HFFc6 (cell line): ENCODE measurements at regions not wholly inside any gene's neighbourhood (a gene's known extent, or its start where the extent isn't known, plus 50 kb on each side); places are given as distances from the start of the nearest gene placed in this dataset.
A peak's percentile ranks its signal among the peaks of the same experiment; 100 is the strongest.
"Not testable (repeated sequence)": the region's sequence is repeated elsewhere in the genome, so short reads cannot be mapped to it uniquely, and the experiment has no call there.

ENCODE experiments used
- DNase-seq: peaks from one replicate; pipeline ENCODE4 v3.0.0-alpha.2; 2018
- H3K27ac Mint-ChIP-seq: 2 replicates; pipeline ENCODE4 v1.8.0; 2020; ENCODE audit warnings: mild to moderate bottlenecking, mixed read lengths
- H3K27me3 Mint-ChIP-seq: 2 replicates; pipeline ENCODE4 v1.8.0; 2021; ENCODE audit warnings: mild to moderate bottlenecking, moderate library complexity, mixed read lengths; ENCODE audit not compliant: insufficient read depth
- H3K36me3 Mint-ChIP-seq: 2 replicates; pipeline ENCODE4 v1.8.0; 2021; ENCODE audit warnings: low read depth, mixed read lengths
- H3K4me1 Mint-ChIP-seq: 2 replicates; pipeline ENCODE4 v1.8.0; 2020; ENCODE audit warnings: low read depth, mixed read lengths
- H3K4me3 Mint-ChIP-seq: 2 replicates; pipeline ENCODE4 v1.8.0; 2020; ENCODE audit warnings: mild to moderate bottlenecking, moderate library complexity, mixed read lengths
- H3K9me3 Mint-ChIP-seq: 2 replicates; pipeline ENCODE4 v1.8.0; 2020; ENCODE audit warnings: mild to moderate bottlenecking, mixed read lengths

DNA sequence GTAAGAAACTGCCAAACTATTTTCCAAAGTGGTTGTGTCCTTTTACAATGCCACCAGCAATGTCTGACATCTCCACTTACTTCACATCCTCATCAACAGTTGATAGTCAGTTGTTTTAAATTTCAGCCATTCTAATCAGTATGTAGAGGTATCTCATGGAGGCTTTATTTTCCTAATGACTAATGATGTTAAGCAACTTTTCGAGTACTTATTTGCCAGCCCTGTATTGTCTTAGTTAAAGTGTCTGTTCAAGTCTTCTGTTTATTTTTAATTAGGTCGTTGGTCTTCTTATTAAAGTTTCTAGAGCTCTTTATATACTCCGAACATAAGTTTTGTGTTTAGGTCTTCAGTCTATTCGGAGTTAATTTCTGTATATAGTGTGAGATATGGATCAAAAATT lies 54.9 kb upstream of the NBPF12 start:
- not testable (repeated sequence) for H3K27ac Mint-ChIP-seq

DNA sequence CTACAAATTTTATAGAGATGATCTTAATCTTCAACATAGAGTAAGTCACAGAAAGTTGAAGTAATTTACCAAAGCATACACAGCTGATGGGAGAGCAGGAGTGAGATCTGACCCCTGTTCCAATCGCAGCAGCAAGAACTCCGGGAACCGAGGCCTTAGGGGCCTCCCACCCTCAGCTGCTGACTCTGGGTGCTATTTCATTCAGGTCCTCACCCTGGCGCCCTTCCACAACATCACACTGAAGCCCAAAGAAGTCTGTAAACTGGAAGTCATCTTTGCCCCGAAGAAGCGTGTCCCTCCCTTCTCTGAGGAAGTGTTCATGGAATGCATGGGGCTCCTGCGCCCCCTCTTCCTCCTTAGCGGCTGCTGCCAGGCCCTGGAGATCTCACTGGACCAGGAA lies 57.0 kb upstream of the NBPF12 start:
- not testable (repeated sequence) for H3K9me3 Mint-ChIP-seq, DNase-seq, H3K27me3 Mint-ChIP-seq, H3K27ac Mint-ChIP-seq, H3K36me3 Mint-ChIP-seq, H3K4me3 Mint-ChIP-seq, H3K4me1 Mint-ChIP-seq

More for the DNA sequence above, 54.9 kb upstream of the NBPF12 start:
- not testable (repeated sequence) for H3K4me1 Mint-ChIP-seq, H3K9me3 Mint-ChIP-seq, H3K4me3 Mint-ChIP-seq, DNase-seq, H3K27me3 Mint-ChIP-seq, H3K36me3 Mint-ChIP-seq

DNA sequence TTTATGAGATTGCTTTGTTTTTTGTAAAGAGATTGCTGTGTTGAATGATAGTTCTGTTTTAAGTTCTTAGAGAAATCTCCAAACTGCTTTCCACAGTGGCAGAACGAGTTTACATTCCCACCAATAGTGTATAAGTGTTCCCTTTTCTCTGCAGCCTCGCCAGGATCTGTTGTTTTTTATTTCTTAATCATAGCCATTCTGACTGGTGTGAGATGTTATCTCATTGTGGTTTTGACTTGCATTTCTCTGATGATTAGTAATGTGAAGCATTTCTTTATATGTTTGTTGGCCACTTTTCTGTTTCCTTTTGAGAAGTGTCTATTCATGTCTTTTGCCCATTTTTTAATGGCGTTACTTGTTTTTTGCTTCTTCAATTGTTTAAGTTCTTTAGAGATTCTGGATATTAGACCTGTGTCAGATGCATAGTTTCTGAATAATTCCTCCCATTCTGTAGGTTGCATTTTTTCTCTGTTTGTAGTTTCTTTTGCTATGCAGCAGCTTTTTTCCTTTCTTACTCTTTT lies 74.3 kb upstream of the NBPF12 start:
- peak; percentile 41 for DNase-seq
- not testable (repeated sequence) for H3K36me3 Mint-ChIP-seq

DNA sequence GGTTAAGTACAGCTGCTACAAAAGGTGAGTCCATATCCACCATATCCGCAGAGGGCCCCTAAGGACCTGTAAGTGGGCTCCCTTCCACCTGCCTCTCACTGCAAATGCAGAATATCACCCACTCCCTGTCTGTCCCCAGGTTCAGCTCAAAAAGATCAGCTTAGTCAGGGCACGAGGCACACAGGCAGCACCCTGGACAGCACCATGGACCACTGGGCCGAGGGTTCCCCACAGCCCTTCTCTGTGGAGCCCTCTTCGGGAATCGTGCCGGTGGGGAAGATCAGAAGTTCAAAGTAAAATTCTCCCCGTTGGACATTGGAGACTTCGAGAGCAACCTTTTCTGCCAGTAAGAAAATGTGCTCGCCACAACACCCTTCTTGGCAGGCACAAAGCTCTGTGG lies 85.0 kb upstream of the NBPF12 start:
- H3K27ac Mint-ChIP-seq, H3K4me1 Mint-ChIP-seq, H3K4me3 Mint-ChIP-seq, DNase-seq, H3K27me3 Mint-ChIP-seq, H3K9me3 Mint-ChIP-seq, H3K36me3 Mint-ChIP-seq: not testable (repeated sequence)

More for the DNA sequence above, 74.3 kb upstream of the NBPF12 start:
- H3K9me3 Mint-ChIP-seq, H3K4me3 Mint-ChIP-seq, H3K4me1 Mint-ChIP-seq, H3K27me3 Mint-ChIP-seq, H3K27ac Mint-ChIP-seq: not testable (repeated sequence)

DNA sequence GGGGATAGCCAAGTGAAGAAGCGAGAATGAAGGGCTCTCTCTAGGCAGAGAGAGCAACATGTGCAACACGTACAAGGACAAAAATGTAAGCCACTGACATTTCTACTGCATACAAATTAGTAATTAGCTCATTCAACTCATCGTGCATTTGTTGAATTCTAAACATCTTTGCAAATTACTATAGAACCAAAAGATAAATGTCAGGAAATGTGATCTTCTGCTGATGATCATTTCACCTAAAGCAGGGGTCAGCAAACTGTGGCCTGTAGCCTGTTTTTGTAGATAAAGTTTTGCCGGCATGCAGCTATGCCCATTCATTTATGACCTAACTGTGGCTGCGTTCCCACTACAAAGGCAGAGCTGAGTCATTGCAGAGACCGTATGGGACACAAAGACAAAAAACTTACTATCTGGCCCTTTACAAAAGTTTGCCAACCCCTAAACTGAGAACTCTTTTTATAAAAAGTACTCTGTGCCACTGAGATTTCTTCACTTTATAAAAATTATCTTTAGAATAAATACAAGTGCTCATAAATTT lies 87.7 kb upstream of the NBPF12 start:
- H3K4me1 Mint-ChIP-seq, H3K27ac Mint-ChIP-seq, H3K9me3 Mint-ChIP-seq, H3K4me3 Mint-ChIP-seq, H3K27me3 Mint-ChIP-seq, H3K36me3 Mint-ChIP-seq, DNase-seq: not testable (repeated sequence)

DNA sequence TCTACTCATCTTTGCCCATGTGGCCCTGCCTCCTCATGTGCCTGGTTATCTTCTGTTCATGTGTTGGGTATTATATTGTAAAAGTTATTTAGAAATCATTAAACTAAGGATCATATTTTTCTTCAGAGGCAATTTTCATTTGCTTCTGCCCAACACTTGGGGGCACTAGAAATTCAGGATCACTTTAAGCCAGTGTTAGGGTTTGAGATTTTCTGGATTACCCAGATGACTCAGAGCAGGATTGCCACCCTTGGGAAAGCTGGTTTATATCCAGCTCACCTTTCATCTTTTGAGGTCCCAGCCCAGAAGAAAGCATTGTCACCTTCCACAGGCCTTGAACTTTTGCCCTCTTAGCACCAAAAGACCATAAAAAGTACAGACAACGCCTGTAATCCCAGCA lies 99.4 kb upstream of the NBPF12 start:
- not testable (repeated sequence) for H3K36me3 Mint-ChIP-seq, H3K9me3 Mint-ChIP-seq, H3K27me3 Mint-ChIP-seq, DNase-seq, H3K4me1 Mint-ChIP-seq, H3K27ac Mint-ChIP-seq, H3K4me3 Mint-ChIP-seq

DNA sequence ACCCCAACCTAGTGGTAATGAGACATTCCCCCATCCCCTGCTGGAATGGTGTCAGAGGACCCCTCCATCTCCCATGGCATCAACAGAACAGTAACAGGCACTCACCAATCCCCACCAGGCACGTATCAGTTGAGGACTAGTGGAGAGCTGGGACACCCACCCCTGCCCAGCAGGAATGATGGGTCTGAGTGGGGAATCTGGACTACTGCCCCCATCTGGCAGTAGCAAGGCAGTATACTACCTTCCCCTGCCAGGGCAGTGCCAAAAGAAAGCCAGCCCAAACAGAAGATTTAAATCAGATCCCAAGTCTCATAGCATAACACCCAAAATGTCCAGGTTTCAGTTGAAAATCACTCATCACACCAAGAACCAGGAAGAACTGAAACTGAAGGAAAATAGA lies 111.2 kb upstream of the NBPF12 start:
- not testable (repeated sequence) for H3K4me3 Mint-ChIP-seq, H3K27ac Mint-ChIP-seq, H3K4me1 Mint-ChIP-seq, H3K36me3 Mint-ChIP-seq, H3K9me3 Mint-ChIP-seq, DNase-seq, H3K27me3 Mint-ChIP-seq

DNA sequence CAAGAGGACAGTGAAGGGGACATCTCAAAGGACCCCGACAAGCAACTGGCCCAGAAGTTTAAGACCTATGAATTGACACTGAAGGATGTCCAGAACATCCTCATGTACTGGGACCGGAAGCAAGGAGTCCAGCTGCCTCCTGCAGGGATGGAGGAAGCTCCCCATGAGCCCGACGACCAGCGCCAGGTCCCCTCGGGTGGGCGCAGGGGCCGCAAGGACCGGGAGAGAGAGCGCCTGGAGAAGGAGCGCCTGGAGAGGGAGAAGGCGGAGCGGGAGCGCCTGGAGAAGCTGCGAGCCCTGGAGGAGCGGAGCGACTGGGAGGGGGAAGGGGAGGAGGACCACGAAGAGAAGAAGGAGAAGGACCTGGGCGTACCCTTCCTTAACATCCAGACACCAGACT lies 143.9 kb upstream of the NBPF12 start:
- H3K9me3 Mint-ChIP-seq, H3K27me3 Mint-ChIP-seq, H3K36me3 Mint-ChIP-seq, DNase-seq, H3K4me3 Mint-ChIP-seq, H3K27ac Mint-ChIP-seq, H3K4me1 Mint-ChIP-seq: not testable (repeated sequence)

DNA sequence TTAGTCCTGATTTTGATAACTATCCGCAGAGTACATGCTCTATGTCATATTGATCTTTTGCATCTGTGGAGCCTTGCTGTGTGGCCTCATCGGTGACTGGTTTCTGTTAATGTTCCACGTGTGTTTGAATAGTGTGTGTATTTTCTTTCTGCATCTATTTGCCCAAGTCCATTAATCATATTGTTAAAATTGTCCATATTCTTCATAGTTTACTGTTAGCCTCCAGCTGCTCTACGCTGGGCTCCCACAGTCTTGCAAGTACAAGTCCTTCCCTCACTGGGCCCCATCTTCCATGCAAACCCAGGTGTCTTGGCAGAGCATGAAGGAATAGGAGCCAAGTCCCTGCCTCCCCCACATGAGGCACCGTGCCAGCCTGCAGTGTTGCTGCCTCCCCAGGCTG lies 145.4 kb upstream of the NBPF12 start:
- H3K27ac Mint-ChIP-seq, H3K4me3 Mint-ChIP-seq, H3K9me3 Mint-ChIP-seq: not testable (repeated sequence)

DNA sequence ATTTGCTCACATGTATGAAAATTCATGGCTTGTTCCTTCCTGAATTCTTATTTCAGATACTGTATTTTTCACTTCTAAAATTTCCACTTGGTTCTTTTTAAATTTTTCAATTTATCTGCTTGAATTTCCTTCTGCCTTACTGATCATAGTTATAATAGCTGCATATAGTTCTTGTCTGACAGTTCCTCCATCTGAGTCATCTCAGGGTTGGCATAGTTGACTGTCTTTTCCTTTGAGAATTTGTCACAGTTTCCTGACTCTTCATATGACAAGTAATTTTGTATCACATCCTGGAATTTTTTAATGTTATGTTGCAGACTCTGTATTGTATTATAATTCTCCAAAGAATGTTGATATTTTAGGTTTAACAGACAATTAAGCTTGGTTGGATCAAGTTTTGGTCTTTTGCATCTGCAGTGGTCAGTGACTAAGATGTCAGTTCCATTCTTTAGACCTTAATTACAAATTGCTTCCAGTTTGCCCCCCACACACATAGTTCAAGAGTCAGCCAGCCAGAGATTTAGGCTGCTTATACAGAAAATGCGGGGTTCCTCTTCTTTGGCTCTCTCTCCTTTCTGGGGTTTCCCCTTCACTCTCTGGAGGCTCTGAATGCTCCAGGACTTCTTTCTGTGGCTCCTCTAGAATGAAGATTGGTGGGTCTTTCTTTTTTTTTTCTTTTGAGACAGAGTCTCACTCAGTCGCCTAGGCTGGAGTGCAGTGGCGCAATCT lies 153.7 kb upstream of the NBPF12 start:
- H3K9me3 Mint-ChIP-seq, H3K4me3 Mint-ChIP-seq, H3K36me3 Mint-ChIP-seq, DNase-seq, H3K27me3 Mint-ChIP-seq: not testable (repeated sequence)
- H3K4me1 Mint-ChIP-seq = peaks cover 16% of the 10 kb centered on the region
- H3K27ac Mint-ChIP-seq = peak overlapping the region; percentile 56; the same call in 1 of the 2 replicates

More for the DNA sequence above, 145.4 kb upstream of the NBPF12 start:
- H3K27me3 Mint-ChIP-seq, H3K4me1 Mint-ChIP-seq, DNase-seq, H3K36me3 Mint-ChIP-seq: not testable (repeated sequence)

DNA sequence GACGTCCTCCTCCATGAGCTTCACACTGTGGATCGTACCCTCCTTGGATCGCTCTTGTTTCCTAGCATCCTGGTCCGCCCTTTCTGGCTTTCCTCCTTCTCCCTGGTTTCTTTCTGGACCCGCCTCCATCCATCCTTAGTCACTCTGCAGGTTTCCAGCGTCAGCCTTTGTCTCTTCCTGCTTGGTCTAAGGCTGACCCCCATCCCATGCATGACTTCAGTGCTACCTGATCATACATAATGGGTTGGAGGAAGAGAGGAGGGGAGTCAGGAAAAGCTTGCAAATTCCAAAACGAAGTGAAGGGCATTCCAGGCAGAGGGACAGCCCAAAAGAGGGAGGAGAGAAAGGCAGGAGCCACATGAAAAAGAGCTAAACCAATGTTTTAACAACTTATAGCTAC lies 156.9 kb upstream of the NBPF12 start:
- H3K27me3 Mint-ChIP-seq, H3K36me3 Mint-ChIP-seq, H3K9me3 Mint-ChIP-seq, DNase-seq, H3K4me3 Mint-ChIP-seq, H3K27ac Mint-ChIP-seq: not testable (repeated sequence)
- peaks cover 16% of the 10 kb centered on the region for H3K4me1 Mint-ChIP-seq

DNA sequence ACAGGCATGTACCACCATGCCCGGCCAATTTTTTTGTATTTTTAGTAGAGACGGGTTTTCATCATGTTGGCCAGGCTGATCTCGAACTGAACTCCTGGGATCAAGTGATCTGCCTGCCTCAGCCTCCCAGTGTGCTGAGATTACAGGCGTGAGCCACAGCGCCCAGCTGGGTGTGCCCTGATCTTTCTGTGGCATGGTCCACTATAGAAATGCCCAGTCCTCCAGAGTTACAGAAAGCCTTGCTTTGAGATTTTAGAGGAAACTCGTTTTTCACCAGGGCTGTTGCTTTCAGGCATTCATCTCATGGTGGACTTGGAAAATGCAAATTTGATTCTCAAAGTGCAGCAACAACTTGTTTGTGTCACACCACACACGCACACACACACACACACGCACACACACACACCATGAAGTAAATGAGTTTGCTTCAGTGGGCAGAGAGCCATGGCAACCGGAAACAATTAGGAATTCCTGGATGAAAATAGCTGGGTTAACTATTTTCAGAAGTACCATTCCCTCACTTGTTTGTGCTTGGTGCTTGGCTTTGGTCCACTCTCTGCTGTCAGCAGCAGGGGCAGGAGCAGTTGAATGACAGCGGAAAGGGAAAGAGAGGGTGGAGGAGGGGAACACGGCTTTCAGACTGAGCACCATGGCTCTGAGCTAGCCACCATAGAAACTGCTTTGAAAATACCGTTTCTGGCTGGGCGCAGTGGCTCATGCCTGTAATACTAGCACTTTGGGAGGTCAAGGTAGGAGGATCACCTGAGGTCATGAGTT lies 160.1 kb upstream of the NBPF12 start:
- DNase-seq = peak; percentile 76
- H3K4me1 Mint-ChIP-seq = not testable (repeated sequence)

DNA sequence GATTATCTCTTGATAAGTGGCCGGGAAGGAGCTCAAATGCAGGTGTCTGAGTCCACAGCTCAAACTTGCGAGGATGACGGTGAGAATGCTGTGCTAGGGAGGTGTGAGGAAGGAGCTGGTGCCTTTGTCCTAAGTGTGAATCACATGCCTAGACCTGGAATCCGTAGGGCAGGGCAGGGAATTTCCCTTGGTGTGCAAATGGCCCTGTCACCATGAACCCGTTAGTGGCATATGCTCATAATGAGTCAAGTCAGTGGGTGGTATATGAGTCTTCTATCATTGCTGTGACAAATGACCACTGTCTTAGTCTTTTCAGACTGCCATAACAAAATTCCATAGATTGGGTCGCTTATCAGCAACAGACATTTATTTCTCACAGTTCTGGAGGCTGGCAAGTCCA lies 163.1 kb upstream of the NBPF12 start:
- not testable (repeated sequence) for H3K27ac Mint-ChIP-seq, H3K4me3 Mint-ChIP-seq, H3K9me3 Mint-ChIP-seq, H3K36me3 Mint-ChIP-seq, DNase-seq, H3K27me3 Mint-ChIP-seq
- peaks cover 13% of the 10 kb centered on the region for H3K4me1 Mint-ChIP-seq

More for the DNA sequence above, 160.1 kb upstream of the NBPF12 start:
- not testable (repeated sequence) for H3K9me3 Mint-ChIP-seq, H3K27me3 Mint-ChIP-seq, H3K27ac Mint-ChIP-seq, H3K4me3 Mint-ChIP-seq, H3K36me3 Mint-ChIP-seq

DNA sequence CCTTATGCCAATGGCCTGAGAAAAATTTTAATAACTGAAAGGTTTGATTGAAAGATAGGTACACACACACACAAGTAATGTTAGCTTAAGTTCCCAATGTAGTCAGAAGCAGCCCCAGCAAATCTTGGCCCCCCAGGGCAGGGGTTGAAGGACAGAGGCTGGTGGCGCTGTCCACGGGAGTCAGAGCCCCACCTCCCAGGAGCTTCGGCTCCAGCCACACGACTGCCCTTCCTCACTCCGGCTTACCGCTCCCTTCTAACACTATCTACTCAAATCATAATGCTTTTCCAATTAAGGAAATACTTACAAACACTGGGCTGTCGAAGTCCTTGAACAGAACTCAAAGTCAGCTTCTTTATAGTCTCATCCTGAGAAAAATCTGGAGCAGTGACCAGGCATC lies 163.9 kb upstream of the NBPF12 start:
- not testable (repeated sequence) for H3K36me3 Mint-ChIP-seq, H3K27ac Mint-ChIP-seq, DNase-seq, H3K27me3 Mint-ChIP-seq, H3K9me3 Mint-ChIP-seq, H3K4me3 Mint-ChIP-seq
- peaks cover 13% of the 10 kb centered on the region for H3K4me1 Mint-ChIP-seq
